ENCODE measurements at regions not wholly inside any gene's neighbourhood (a gene's known extent, or its start where the extent isn't known, plus 50 kb on each side); places are given as distances from the start of the nearest gene placed in this dataset.

DNA sequence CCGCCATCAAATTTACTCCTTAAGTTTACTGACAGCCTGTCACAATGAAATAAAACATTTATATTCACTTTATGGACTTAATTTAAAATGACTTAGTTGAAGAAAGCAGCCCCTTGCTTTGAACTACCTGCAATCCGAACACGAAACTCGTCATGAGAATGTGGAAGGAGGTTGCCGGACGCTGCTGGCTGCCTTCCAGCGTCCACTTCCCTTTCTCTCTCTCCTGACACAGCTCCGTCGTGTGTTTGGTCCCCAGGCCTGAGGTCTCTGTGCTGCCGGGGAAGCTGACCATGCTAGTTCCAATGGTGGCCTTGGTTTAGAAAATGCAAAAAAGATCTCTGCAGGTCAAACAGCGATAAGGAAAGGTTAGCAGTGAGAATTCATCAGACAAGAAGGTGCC lies 519.7 kb downstream of the CDH26 start:
- H3K4me3 ChIP-seq (ENCODE audit: low read depth, low read length): no peak overlapping the region
- DNase-seq (ENCODE audit: low read depth): no peak
- TF ChIP-seq, protein P1, sequence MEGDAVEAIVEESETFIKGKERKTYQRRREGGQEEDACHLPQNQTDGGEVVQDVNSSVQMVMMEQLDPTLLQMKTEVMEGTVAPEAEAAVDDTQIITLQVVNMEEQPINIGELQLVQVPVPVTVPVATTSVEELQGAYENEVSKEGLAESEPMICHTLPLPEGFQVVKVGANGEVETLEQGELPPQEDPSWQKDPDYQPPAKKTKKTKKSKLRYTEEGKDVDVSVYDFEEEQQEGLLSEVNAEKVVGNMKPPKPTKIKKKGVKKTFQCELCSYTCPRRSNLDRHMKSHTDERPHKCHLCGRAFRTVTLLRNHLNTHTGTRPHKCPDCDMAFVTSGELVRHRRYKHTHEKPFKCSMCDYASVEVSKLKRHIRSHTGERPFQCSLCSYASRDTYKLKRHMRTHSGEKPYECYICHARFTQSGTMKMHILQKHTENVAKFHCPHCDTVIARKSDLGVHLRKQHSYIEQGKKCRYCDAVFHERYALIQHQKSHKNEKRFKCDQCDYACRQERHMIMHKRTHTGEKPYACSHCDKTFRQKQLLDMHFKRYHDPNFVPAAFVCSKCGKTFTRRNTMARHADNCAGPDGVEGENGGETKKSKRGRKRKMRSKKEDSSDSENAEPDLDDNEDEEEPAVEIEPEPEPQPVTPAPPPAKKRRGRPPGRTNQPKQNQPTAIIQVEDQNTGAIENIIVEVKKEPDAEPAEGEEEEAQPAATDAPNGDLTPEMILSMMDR (conservative IDR thresholded peaks at IDR 0.05; ENCODE audit: low read depth, low read length): no peak

DNA sequence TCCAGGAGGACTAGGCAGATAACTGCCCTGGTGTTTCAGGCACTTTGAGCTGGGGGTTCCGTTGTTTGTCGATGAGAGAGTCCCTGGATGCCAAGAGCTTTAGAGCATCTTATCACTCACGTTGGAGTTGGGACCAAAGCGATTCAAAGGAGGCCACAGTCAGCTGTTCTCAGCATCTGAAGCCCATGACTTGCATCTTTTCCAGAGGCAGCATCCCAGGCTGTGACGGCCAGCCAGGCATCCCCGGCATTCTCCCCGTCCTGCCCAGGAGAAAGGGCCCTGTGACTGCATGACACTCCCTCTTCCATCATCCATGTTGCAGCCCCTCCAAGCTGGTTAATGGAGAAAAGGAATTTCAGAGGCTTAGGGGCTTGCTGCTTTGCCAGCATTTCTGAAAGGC lies 520.3 kb downstream of the CDH26 start:
- no peak overlapping the region for H3K4me3 ChIP-seq (ENCODE audit: low read depth, low read length)
- TF ChIP-seq, protein P1 (conservative IDR thresholded peaks at IDR 0.05; ENCODE audit: low read depth, low read length): no peak
- no peak for DNase-seq (ENCODE audit: low read depth)

DNA sequence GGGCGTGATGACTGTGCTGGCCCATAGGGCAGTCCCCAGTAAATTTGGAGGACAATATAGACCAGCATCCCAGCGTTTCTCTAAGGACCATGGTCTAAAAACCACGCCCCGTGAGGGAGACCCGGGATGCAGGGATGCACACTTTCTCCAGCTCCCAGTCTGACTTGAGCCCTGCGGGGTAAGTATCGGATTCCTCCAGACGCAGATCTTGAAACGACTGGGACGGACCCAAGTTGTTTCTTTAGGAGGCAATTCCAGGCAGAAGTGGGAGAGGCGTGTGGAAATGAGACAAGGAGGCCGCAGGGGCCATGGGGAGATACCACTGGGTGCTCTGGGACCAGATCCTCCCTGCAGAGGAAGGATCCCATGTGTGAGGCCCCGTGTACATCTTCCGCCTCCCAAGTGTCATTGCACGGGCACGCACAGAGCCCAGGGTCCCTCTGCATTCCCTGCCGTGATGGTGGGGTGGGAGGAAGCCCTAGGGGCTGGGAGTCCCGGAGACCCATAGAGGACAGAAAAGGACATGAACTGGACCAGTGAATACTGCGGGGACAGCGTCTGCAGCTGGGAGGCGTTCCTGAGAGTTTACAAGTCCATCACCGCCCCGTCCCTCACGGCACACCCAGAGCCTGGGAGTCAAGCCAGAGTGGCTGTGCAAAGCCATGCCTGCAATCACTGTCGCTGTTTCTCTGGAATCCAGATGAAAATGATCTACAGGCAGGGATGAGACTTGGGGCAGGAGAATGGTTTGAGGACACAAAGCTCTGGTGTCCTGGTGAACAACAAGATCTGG lies 522.9 kb downstream of the CDH26 start:
- DNase-seq (ENCODE audit: low read depth): no peak
- TF ChIP-seq, protein P1 (conservative IDR thresholded peaks at IDR 0.05; ENCODE audit: low read depth, low read length): no peak
- no peak overlapping the region for H3K4me3 ChIP-seq (ENCODE audit: low read depth, low read length)

DNA sequence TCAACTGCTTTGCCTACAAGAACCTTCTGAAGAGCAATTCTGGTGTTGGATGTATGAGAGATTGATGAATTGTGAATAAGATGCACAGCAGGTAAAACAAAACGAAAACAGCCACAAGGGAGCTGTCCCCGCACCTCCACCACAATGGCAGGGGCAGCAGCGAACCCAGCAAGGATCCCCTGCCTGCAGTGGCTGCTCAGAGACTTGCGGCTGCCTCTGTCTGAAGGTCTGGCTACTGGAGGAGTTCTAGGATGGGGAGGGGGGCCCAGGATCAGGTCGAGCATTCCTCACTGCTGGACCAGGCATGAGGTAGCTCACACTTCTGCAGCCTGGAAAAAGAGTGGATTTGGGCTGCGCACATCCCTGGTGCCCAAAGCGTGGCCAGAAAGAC lies 523.5 kb downstream of the CDH26 start:
- TF ChIP-seq, protein P1 (conservative IDR thresholded peaks at IDR 0.05; ENCODE audit: low read depth, low read length): no peak
- DNase-seq (ENCODE audit: low read depth): no peak
- no peak overlapping the region for H3K4me3 ChIP-seq (ENCODE audit: low read depth, low read length)

DNA sequence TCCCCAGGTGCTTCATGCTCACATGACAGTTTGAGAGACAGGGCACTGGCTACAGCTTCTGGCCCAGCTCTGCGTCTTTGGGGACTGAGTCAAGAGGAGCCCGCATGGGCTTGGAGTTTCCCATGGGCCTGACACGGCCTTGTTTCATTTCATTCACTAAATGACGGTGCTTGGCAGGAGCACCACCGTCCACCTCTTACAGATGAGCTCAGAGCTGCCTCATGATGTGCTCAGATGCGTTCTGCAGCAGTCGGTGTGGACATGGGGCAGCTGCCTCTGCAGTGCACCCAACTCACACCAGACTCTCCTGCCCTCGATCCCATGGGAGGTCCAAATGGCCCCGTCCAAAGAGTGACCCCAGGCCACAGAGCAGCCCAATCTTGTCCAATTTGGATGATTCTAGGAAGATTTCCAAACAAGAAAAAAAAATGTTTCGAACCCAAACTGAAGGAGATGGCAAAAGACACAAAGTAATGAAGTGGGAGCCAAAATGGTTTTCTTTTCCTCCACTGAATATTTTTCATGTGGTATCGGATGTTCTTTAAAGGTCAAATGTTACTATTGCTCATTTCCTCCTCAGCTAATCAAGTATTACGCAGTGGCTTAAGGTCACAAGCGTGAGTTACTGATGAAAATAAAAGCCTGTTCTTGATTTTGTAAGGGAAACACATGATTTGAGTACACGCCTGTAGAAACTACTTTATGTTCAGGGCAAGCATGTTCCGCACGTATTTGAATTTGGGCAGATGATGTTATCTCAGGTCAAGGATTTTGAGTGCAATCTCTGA lies 524.2 kb downstream of the CDH26 start:
- TF ChIP-seq, protein P1 (conservative IDR thresholded peaks at IDR 0.05; ENCODE audit: low read depth, low read length): no peak
- H3K4me3 ChIP-seq (ENCODE audit: low read depth, low read length): no peak overlapping the region
- no peak for DNase-seq (ENCODE audit: low read depth)

DNA sequence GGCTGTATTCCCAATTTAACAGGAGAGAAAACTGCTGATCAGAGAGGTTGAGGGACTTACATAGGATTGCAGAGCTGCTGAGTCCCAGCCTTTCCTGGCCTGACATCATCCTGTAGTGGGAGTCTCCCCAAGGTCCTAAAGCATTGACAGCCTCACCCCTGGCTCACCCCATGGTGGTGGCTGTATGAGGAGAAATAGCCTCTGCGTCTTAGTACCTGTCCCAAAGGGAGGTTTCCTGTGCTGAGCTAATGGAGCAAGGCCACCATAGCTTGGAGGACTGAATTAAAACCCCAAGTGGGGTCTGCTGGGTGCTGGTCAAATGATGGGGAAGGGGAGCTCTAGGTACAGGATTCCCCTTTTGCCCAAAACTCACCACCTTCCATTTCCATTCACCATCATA lies 525.1 kb downstream of the CDH26 start:
- TF ChIP-seq, protein P1 (conservative IDR thresholded peaks at IDR 0.05; ENCODE audit: low read depth, low read length): no peak

More for the DNA sequence above, 525.1 kb downstream of the CDH26 start:
- no peak for DNase-seq (ENCODE audit: low read depth)
- no peak overlapping the region for H3K4me3 ChIP-seq (ENCODE audit: low read depth, low read length)
